ENCODE measurements at regions not wholly inside any gene's neighbourhood (a gene's known extent, or its start where the extent isn't known, plus 50 kb on each side); places are given as distances from the start of the nearest gene placed in this dataset.

- H3K4me3 ChIP-seq (ENCODE audit: low read length) = no peak overlapping the region
- no CpG with 5 or more reads among the region's 2 CpGs for WGBS (ENCODE audit: insufficient coverage)
- H3K27me3 ChIP-seq (ENCODE audit: control insufficient read depth, insufficient read depth, low read length) = no peaks in the 10 kb centered on the region
- DNase-seq = no peak
- H3K36me3 ChIP-seq (ENCODE audit: control insufficient read depth, insufficient read depth, low read length) = no peaks in the 10 kb centered on the region
- H3K27ac ChIP-seq (ENCODE audit: low read length) = no peak overlapping the region
- H3K4me1 ChIP-seq (ENCODE audit: control insufficient read depth, insufficient read depth, low read length) = no peaks in the 10 kb centered on the region
- H3K9me3 ChIP-seq (replicated peaks; ENCODE audit: control insufficient read depth, low read depth, low read length) = no peaks in the 10 kb centered on the region
Observed at GRCh38 chr9:115657695-115658094, 495.9 kb upstream of the PAPPA start.

GRCh38 chr9:115665519-115665918 is 488.1 kb upstream of the PAPPA start:
- H3K27ac ChIP-seq (ENCODE audit: low read length) = no peak overlapping the region
- DNase-seq = no peak
- no peaks in the 10 kb centered on the region for H3K27me3 ChIP-seq (ENCODE audit: control insufficient read depth, insufficient read depth, low read length)
- no CpG with 5 or more reads among the region's 2 CpGs for WGBS (ENCODE audit: insufficient coverage)
- H3K4me1 ChIP-seq (ENCODE audit: control insufficient read depth, insufficient read depth, low read length) = no peaks in the 10 kb centered on the region
- no peaks in the 10 kb centered on the region for H3K9me3 ChIP-seq (replicated peaks; ENCODE audit: control insufficient read depth, low read depth, low read length)
- H3K36me3 ChIP-seq (ENCODE audit: control insufficient read depth, insufficient read depth, low read length) = no peaks in the 10 kb centered on the region
- H3K4me3 ChIP-seq (ENCODE audit: low read length) = no peak overlapping the region

GRCh38 chr9:115668521-115668920 is 485.1 kb upstream of the PAPPA start:
- Histone ChIP-seq H3K36me3 (ENCODE audit: control insufficient read depth, insufficient read depth, low read length) (no peaks in the 10 kb centered on the region), H3K9me3 (replicated peaks; ENCODE audit: control insufficient read depth, low read depth, low read length) (no peaks in the 10 kb centered on the region), H3K27me3 (ENCODE audit: control insufficient read depth, insufficient read depth, low read length) (no peaks in the 10 kb centered on the region), H3K4me1 (ENCODE audit: control insufficient read depth, insufficient read depth, low read length) (peaks cover 3% of the 10 kb centered on the region), H3K4me3 (ENCODE audit: low read length) (no peak overlapping the region), H3K27ac (ENCODE audit: low read length) (no peak overlapping the region)
- no peak for DNase-seq
- WGBS (ENCODE audit: insufficient coverage) = 80% methylated on average over 1 of the region's 2 CpGs

DNA sequence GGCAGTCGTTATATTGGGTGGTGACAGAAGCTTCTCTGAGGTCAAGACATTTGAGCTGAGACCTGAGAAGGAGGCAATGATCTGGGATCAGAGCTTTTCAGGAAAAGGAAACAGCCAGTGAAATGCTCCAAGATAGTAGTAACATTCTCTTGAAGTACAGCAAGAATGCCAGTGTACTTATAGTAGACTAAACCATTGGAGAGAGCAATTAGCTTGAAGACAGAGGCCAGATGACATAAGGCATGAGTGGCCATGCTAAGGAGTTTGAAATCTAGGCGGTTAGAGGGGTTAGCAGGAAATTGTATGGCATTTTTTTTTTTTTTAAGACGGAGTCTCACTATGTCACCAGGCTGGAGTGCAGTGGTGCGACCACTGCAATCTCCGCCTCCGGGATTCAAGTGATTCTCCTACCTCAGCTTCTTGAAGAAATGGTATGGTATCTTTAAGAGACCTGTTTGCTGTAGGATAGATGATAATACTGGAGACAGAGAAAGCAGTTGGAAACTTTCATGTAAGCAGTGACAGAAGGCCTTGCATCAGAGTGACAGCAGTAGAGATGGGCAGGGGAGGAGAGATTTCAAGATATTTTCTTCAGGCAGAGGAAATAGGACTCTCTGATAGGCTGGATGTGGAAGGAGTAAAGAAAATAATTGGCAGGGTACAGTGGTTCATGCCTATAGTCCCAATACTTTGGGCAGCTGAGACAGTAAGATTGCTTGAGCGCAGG is 482.2 kb upstream of the PAPPA start:
- Histone ChIP-seq H3K4me1 (ENCODE audit: control insufficient read depth, insufficient read depth, low read length) (peaks cover 3% of the 10 kb centered on the region), H3K36me3 (ENCODE audit: control insufficient read depth, insufficient read depth, low read length) (no peaks in the 10 kb centered on the region), H3K4me3 (ENCODE audit: low read length) (no peak overlapping the region), H3K27me3 (ENCODE audit: control insufficient read depth, insufficient read depth, low read length) (no peaks in the 10 kb centered on the region), H3K27ac (ENCODE audit: low read length) (no peak overlapping the region), H3K9me3 (replicated peaks; ENCODE audit: control insufficient read depth, low read depth, low read length) (no peaks in the 10 kb centered on the region)
- DNase-seq = no peak
- 83% methylated on average over 6 of the region's 7 CpGs for WGBS (ENCODE audit: insufficient coverage)

DNA sequence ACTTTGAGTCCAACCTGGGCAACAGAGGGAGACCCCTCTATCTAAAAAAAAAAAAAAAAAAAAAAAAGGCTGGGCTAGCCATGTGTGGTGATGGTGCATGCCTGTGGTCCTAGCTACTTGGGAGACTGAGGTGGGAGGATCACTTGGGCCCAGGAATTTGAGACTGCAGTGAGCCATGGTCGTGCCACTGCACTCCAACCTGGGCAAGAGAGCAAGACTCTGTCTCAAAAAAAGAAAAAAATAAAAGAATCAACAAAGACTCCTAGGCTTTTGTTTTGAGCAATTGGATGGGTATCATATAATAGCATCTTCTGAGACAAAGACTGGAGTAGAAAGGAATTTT is 481.7 kb upstream of the PAPPA start:
- no peak for DNase-seq
- no peaks in the 10 kb centered on the region for H3K27me3 ChIP-seq (ENCODE audit: control insufficient read depth, insufficient read depth, low read length)
- no CpG with 5 or more reads among the region's 1 CpG for WGBS (ENCODE audit: insufficient coverage)
- no peak overlapping the region for H3K4me3 ChIP-seq (ENCODE audit: low read length)
- no peaks in the 10 kb centered on the region for H3K9me3 ChIP-seq (replicated peaks; ENCODE audit: control insufficient read depth, low read depth, low read length)
- H3K4me1 ChIP-seq (ENCODE audit: control insufficient read depth, insufficient read depth, low read length) = peaks cover 3% of the 10 kb centered on the region
- no peak overlapping the region for H3K27ac ChIP-seq (ENCODE audit: low read length)
- no peaks in the 10 kb centered on the region for H3K36me3 ChIP-seq (ENCODE audit: control insufficient read depth, insufficient read depth, low read length)

GRCh38 chr9:115672477-115673316 is 480.9 kb upstream of the PAPPA start:
- DNase-seq = peak; percentile 89
- Histone ChIP-seq H3K9me3 (replicated peaks; ENCODE audit: control insufficient read depth, low read depth, low read length) (no peaks in the 10 kb centered on the region), H3K4me3 (ENCODE audit: low read length) (no peak overlapping the region), H3K27me3 (ENCODE audit: control insufficient read depth, insufficient read depth, low read length) (no peaks in the 10 kb centered on the region), H3K27ac (ENCODE audit: low read length) (peak overlapping the region; percentile 65), H3K36me3 (ENCODE audit: control insufficient read depth, insufficient read depth, low read length) (no peaks in the 10 kb centered on the region), H3K4me1 (ENCODE audit: control insufficient read depth, insufficient read depth, low read length) (peaks cover 3% of the 10 kb centered on the region)
- WGBS (ENCODE audit: insufficient coverage) = 55% methylated on average over 2 of the region's 7 CpGs

- no peak overlapping the region for H3K4me3 ChIP-seq (ENCODE audit: low read length)
- no peak overlapping the region for H3K27ac ChIP-seq (ENCODE audit: low read length)
- 94% methylated on average over 3 of the region's 3 CpGs for WGBS (ENCODE audit: insufficient coverage)
- H3K27me3 ChIP-seq (ENCODE audit: control insufficient read depth, insufficient read depth, low read length) = no peaks in the 10 kb centered on the region
- no peak for DNase-seq
- H3K4me1 ChIP-seq (ENCODE audit: control insufficient read depth, insufficient read depth, low read length) = peaks cover 3% of the 10 kb centered on the region
- no peaks in the 10 kb centered on the region for H3K9me3 ChIP-seq (replicated peaks; ENCODE audit: control insufficient read depth, low read depth, low read length)
- no peaks in the 10 kb centered on the region for H3K36me3 ChIP-seq (ENCODE audit: control insufficient read depth, insufficient read depth, low read length)
Observed at GRCh38 chr9:115673599-115673998, 480.0 kb upstream of the PAPPA start.

- no peak for DNase-seq
- no peak overlapping the region for H3K27ac ChIP-seq (ENCODE audit: low read length)
- H3K27me3 ChIP-seq (ENCODE audit: control insufficient read depth, insufficient read depth, low read length) = no peaks in the 10 kb centered on the region
- no peaks in the 10 kb centered on the region for H3K9me3 ChIP-seq (replicated peaks; ENCODE audit: control insufficient read depth, low read depth, low read length)
- 83% methylated on average over 1 of the region's 1 CpG for WGBS (ENCODE audit: insufficient coverage)
- H3K4me1 ChIP-seq (ENCODE audit: control insufficient read depth, insufficient read depth, low read length) = peaks cover 3% of the 10 kb centered on the region
- H3K36me3 ChIP-seq (ENCODE audit: control insufficient read depth, insufficient read depth, low read length) = no peaks in the 10 kb centered on the region
- no peak overlapping the region for H3K4me3 ChIP-seq (ENCODE audit: low read length)
Observed at GRCh38 chr9:115674091-115674490, 479.5 kb upstream of the PAPPA start.

DNA sequence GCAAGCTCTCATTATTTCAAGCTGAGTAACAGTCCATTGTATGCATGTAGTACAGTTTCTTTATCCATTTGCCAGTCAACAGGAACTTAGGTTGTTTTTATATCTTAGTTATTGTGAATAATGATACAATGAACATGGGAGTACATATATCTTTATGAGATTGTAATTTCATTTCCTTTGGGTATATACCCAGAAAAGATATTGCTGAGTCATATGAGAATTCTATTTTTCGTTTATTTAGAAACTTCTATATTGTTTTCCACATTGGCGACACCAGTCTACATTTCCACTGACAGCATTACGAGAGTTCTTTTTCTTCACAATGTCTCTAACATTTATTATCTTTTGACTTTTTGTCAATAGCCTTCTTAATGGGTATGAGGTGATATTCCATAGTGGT is 477.8 kb upstream of the PAPPA start:
- H3K27me3 ChIP-seq (ENCODE audit: control insufficient read depth, insufficient read depth, low read length) = no peaks in the 10 kb centered on the region
- H3K4me1 ChIP-seq (ENCODE audit: control insufficient read depth, insufficient read depth, low read length) = peaks cover 3% of the 10 kb centered on the region
- no peaks in the 10 kb centered on the region for H3K36me3 ChIP-seq (ENCODE audit: control insufficient read depth, insufficient read depth, low read length)
- no peak overlapping the region for H3K27ac ChIP-seq (ENCODE audit: low read length)
- no peak for DNase-seq
- no peak overlapping the region for H3K4me3 ChIP-seq (ENCODE audit: low read length)
- no CpG with 5 or more reads among the region's 3 CpGs for WGBS (ENCODE audit: insufficient coverage)
- H3K9me3 ChIP-seq (replicated peaks; ENCODE audit: control insufficient read depth, low read depth, low read length) = no peaks in the 10 kb centered on the region

- no peak overlapping the region for H3K4me3 ChIP-seq (ENCODE audit: low read length)
- no peaks in the 10 kb centered on the region for H3K27me3 ChIP-seq (ENCODE audit: control insufficient read depth, insufficient read depth, low read length)
- no CpG with 5 or more reads among the region's 1 CpG for WGBS (ENCODE audit: insufficient coverage)
- H3K9me3 ChIP-seq (replicated peaks; ENCODE audit: control insufficient read depth, low read depth, low read length) = no peaks in the 10 kb centered on the region
- no peaks in the 10 kb centered on the region for H3K36me3 ChIP-seq (ENCODE audit: control insufficient read depth, insufficient read depth, low read length)
- H3K4me1 ChIP-seq (ENCODE audit: control insufficient read depth, insufficient read depth, low read length) = no peaks in the 10 kb centered on the region
- H3K27ac ChIP-seq (ENCODE audit: low read length) = no peak overlapping the region
- no peak for DNase-seq
Observed at GRCh38 chr9:115680231-115680630, 473.4 kb upstream of the PAPPA start.

All from muscle of leg (tissue), 3 donors.